Astrocyte (in vitro differentiated cells and primary cell): ENCODE measurements at regions not wholly inside any gene's neighbourhood (a gene's known extent, or its start where the extent isn't known, plus 50 kb on each side); places are given as distances from the start of the nearest gene placed in this dataset.

ENCODE experiments used
- EZH2 ChIP-seq: IDR thresholded peaks from 2 replicates; pipeline ENCODE4 v1.6.1; 2012; ENCODE audit warnings: mild to moderate bottlenecking, low read length, inconsistent platforms; ENCODE audit not compliant: insufficient read depth
- TF ChIP-seq, protein P1 (sequence below): IDR thresholded peaks from 2 replicates; pipeline ENCODE4 v1.5.1; 2011; ENCODE audit warnings: low read depth, mild to moderate bottlenecking, inconsistent platforms, low read length, moderate library complexity; ENCODE audit not compliant: insufficient read depth

DNA sequence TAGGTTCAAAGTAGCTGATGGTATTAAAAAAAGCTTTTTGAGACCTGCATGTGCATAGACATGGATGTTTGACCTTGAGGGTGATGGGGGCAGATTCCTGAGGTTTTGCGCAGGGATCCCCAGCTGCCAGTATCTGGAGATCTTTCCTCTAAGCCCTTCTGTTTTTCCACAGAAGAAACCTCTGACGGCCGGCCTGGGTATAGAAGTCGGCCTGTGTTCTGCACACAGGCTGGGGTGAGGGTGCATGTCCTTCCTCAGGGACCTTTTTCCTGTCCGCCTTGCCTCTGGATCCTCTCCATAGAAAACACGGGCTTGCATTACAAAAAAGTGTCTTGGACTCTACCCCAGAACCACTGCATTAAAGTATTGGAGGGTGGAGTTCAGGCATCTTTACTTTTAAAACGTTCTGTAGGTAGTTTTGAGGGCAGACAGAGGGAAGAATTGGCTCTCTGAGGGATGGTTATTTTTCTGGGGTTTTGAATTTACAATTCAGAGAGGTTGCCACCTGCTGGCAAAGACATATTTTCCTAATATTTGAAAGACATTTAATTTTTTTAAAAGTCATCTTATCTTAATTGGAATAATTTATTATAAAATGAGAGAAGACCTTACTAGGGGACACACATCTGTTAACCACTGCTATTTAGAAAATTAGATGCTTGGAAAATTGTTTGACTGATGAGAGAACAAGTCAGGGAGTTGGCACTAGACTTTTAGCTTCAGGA is 350.6 kb downstream of the DCDC2C start:
- TF ChIP-seq, protein P1, sequence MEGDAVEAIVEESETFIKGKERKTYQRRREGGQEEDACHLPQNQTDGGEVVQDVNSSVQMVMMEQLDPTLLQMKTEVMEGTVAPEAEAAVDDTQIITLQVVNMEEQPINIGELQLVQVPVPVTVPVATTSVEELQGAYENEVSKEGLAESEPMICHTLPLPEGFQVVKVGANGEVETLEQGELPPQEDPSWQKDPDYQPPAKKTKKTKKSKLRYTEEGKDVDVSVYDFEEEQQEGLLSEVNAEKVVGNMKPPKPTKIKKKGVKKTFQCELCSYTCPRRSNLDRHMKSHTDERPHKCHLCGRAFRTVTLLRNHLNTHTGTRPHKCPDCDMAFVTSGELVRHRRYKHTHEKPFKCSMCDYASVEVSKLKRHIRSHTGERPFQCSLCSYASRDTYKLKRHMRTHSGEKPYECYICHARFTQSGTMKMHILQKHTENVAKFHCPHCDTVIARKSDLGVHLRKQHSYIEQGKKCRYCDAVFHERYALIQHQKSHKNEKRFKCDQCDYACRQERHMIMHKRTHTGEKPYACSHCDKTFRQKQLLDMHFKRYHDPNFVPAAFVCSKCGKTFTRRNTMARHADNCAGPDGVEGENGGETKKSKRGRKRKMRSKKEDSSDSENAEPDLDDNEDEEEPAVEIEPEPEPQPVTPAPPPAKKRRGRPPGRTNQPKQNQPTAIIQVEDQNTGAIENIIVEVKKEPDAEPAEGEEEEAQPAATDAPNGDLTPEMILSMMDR: peak; percentile 8
- no peak for TF ChIP-seq EZH2
